GM12892 (cell line): ENCODE measurements at regions not wholly inside any gene's neighbourhood (a gene's known extent, or its start where the extent isn't known, plus 50 kb on each side); places are given as distances from the start of the nearest gene placed in this dataset.

ENCODE experiments used
- POLR2A ChIP-seq: IDR thresholded peaks from 2 replicates; pipeline ENCODE4 v1.6.1; 2011; ENCODE audit warnings: low read depth, low read length, control low read depth
- POLR2AphosphoS5 ChIP-seq: IDR thresholded peaks from 2 replicates; pipeline ENCODE4 v1.6.1; 2011; ENCODE audit warnings: low read depth, low read length, control low read depth
- TAF1 ChIP-seq: IDR thresholded peaks from 2 replicates; pipeline ENCODE4 v1.6.1; 2011; ENCODE audit warnings: low read depth, mild to moderate bottlenecking, control low read depth, low read length, borderline replicate concordance

DNA sequence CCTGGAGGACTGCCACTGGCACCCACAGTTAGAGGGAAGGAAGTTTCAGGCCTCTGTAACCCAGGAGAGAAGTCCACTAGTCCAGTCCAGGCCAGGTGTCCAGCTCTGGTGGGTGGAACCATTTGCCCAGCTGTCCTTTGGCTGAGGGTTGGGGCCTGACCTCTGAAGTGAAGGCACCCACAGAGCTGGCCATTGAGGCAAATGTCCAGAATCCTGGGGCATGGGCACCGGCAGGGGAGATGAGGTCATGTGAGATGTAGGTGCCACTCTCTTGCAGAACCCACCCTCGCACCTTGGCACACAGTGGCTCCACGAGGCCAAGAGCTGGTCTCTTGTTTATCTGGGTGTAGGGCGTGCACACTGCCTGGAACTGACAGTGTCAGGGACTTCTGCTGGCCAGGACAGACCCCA lies 162.8 kb downstream of the SMAD6 start:
- no peak for TF ChIP-seq POLR2A
- TF ChIP-seq POLR2AphosphoS5, result no peak
- TF ChIP-seq TAF1, result no peak
